GM12872 (cell line): ENCODE measurements at regions not wholly inside any gene's neighbourhood (a gene's known extent, or its start where the extent isn't known, plus 50 kb on each side); places are given as distances from the start of the nearest gene placed in this dataset.
A peak's percentile ranks its signal among the peaks of the same experiment; 100 is the strongest.

Experiments
- CTCF ChIP-seq: IDR thresholded peaks from 3 replicates; pipeline ENCODE4 v1.5.1; 2011; ENCODE audit warnings: low read depth, mild to moderate bottlenecking, low read length, moderate library complexity; ENCODE audit not compliant: insufficient read depth

- TF ChIP-seq CTCF = no peak
These were observed 174.4 kb upstream of the BCOR start for GRCh38 chrX:40272141-40272540.

GRCh38 chrX:40268188-40268520, 170.4 kb upstream of the BCOR start:
- TF ChIP-seq CTCF = no peak

GRCh38 chrX:40267334-40268187, 169.8 kb upstream of the BCOR start:
- TF ChIP-seq CTCF = no peak

GRCh38 chrX:40266490-40267333, 169.0 kb upstream of the BCOR start:
- peak; percentile 61 for TF ChIP-seq CTCF

GRCh38 chrX:40265936-40266335, 168.2 kb upstream of the BCOR start:
- TF ChIP-seq CTCF = no peak

- no peak for TF ChIP-seq CTCF
These were observed 165.3 kb upstream of the BCOR start for GRCh38 chrX:40263014-40263560.
